GM19238 (cell line): ENCODE measurements at regions not wholly inside any gene's neighbourhood (a gene's known extent, or its start where the extent isn't known, plus 50 kb on each side); places are given as distances from the start of the nearest gene placed in this dataset.
"Not testable (repeated sequence)": the region's sequence is repeated elsewhere in the genome, so short reads cannot be mapped to it uniquely, and the experiment has no call there.

Experiments used
- DNase-seq: peaks from one replicate; pipeline ENCODE4 v3.0.0; 2011; ENCODE audit warnings: low spot score; ENCODE audit not compliant: insufficient read length

DNA sequence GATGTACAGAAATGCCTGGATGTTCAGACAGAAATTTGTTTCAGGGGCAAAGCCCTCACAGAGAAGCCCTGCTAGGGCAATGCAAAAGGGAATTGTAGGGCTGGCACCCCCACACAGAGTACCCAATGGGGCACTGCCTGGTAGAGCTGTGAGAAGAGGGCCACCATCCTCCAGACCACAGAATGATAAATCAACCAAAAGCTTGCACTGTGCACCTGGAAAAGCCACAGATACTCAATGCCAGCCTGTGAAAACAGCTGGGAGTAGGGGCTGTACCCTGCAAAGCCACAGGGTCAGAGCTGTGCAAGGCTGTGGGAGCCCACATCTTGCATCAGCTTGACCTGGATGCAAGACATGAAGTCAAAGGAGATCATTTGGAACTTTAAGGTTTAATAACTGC lies 477.9 kb upstream of the NECTIN3 start:
- no peak for DNase-seq

DNA sequence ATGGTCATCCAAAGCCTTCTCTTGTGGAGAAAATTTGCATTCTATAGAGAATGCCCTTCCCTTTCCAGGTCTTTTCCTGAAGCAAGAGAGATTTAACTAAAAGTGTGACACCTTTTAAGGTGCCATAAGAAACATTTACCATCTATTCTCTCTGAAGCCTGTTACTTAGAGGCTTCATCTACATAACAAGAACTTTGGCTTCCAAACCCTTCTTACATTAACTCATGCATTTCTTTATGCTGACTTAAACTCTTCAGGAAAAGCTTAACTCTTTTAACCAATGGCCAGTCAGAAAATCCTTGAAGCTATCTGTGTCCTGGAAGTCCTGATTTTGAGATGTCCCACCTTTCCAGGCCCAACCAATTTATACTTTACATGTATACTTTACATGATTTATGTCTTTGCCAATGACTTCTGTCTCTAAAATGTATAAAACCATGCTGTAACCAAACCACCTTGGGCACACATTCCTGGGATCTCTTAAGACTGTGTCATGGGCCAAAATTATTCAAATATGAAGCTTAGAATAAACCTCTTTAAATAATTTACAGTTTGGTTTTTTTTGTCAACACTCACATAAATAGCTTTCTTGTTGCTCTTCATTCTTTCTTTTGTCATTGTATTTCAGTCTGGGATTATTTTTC lies 472.6 kb upstream of the NECTIN3 start:
- no peak for DNase-seq

DNA sequence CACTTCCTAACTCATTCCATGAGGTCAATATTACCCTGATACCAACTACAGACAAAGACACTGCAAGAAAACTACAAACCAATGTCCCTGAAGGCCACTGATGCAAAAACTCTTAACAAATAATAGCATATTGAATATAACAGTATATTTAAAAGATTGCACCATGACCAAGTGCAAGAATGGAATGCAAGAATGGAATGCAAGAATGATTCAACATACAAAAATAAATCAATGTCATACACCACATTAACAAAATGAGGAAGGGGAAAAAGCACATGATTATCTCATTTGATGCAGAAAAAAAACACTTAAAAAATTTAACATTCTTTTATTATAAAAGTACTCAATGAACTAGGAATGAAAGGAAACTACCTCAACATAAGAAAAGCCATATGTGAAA lies 463.1 kb upstream of the NECTIN3 start:
- no peak for DNase-seq

DNA sequence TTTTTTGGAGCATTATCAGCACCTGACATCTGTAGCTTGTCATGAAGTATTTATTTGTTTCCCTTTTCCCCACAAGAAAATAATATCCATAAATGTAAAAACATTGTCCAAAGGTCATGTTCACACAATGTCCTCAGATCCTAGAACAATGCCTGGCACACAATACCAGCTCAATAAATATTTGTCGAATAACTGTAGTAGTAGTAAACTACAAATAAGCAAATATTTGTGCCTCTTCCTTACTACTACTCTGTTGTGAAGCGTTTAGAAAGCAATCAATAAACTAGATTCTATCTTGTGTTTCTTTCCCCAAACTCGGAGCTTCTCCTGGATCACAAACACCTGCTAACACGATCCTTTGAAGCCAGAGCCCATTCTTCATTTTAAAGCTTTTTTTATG lies 459.6 kb upstream of the NECTIN3 start:
- no peak for DNase-seq

DNA sequence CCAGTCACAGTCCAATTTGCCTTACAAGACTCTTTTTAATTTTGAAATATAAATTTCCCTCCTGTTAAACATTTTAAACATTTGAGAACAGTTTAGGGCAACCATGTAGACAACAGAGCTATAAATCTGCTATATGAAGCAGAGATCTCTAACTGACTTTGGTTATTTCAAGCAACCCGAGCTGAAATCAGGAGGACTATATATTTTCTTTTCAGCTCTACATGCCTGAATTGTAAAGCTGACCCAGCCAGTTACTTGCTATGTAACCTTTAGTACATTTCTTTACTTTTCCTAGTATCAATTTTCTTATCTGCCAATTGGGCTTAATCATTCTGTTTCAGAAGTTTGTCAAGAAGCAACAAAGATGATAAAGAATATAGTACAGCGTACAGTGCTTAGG lies 457.4 kb upstream of the NECTIN3 start:
- DNase-seq = no peak

DNA sequence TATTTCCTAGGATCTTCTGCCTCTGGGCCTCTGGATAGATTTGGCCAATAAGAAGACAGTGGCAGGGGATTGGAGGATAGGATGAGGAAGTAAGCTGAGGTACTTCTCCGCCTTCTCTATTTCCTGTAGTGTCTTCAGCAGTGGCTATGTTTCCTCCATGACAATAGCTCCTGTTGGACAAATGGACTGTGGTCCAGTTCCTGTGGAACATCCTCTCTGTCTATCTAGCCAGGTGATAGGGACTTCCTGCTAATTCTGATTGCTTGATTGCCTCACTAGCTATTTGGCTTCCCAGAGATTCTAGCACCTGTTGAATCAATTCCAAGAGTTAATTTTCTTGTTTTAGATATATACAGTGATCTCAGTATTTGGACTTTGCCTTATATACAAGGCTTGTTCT lies 456.2 kb upstream of the NECTIN3 start:
- DNase-seq = no peak

DNA sequence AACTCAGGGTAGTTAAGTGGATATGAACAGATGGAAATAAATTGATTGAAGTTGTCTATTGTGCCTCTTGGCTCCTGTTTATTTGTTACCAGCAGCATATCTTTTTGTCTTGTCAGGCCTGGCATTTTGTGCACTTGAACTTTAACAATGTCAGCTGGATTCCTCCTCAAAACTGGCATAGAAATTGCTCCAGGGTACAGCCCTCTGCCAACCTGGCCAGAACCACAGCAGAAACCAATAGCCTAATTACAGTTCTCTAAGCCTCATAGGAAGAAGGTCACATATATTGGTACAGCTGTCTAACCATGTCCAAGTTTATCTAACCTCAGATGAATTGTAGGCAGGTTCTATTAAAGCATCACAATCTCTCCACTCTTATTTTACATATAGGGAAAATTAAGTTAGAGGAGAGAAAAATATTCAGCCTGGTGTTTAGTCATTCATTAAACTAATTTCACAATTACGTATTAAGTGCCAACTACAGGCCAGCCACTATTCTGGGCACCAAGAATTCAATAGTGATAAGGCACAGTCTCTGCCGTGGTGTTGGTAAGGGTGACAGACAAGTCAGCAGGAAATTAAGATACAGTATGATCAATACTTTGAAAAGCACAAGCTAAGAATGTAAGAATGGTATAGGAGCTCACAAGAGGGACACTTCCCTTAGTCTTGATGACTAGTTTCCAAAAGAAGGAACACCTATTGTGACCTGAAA lies 452.9 kb upstream of the NECTIN3 start:
- no peak for DNase-seq

DNA sequence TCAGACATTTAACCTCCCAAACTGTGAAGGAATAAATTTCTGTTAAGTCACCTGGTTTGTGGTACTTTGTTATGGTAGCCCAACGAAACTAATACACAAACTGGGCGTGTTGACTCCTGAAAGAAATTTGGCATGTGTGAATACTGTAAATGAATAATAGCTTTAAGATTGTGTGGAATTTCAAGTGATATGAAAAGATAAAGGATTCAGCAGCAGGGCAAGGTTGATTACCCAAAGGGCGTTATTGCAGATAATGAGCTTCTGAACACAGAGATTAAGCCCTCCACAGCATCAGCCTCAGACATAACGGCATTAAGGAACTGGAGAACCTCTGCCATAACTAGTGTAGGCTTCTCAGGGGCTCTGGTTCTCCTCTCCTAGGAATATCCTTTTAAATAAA lies 451.5 kb upstream of the NECTIN3 start:
- DNase-seq = no peak

DNA sequence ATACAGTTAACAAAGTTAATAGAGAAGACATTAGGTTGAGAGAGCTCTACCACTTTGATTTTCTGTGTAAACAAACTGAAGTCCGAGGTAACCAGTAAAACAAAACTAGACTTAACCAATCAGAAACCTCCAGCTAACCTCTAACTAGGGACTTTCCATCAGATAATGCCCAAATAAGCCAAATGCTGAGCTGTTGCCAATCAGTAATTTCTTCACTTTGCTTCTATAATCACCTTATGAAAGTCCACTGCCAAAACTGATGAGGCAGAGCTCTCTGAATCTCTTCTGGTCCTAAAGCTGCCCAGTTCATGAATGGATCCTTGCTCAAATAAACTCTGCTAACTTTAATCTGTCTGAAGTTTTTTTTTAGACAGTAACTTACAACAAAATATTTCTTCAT lies 448.0 kb upstream of the NECTIN3 start:
- no peak for DNase-seq

DNA sequence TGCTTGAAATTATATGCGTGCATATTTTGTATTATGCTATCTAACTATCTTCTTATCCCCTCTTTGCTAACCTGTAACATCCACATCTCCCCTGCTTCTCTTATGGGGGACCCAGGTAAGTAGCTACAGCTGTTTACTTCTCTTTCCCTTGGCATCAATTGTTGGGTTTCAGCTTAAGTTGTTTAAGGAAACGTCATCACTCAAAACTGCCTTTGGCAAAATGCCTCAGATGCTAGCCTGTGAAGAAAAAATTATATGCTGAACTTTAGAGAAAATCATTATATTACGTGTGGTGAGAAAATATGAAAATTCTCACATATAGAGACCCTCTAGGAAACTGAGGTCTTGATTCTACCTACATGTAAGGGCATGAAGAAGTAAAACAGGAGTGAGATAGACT lies 447.0 kb upstream of the NECTIN3 start:
- DNase-seq = no peak

DNA sequence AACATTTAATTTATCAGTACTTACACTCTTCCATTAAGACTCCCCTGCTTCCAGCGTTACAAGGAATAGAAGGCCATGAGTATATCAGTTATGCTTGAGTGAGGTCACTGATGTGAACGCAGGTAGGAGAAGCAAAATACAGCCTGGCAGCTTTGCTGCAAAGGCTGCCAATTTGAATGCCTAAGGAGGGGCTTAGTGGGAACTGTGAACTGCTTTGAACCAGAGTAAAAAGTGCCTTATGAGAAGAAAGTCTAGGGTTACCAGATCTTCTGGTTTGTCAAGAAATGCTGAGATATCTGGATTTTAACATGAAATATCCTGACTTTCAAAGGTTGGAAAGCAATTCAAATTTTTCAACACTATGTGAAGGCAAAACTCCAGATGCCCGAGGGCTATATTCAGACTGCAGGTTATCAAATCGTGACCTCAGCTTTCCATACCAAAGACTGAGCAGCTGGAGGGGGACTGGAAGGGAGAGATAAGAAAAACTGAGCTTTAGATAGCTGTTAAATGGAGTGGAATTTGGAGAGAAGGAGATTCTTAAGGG lies 446.3 kb upstream of the NECTIN3 start:
- no peak for DNase-seq

DNA sequence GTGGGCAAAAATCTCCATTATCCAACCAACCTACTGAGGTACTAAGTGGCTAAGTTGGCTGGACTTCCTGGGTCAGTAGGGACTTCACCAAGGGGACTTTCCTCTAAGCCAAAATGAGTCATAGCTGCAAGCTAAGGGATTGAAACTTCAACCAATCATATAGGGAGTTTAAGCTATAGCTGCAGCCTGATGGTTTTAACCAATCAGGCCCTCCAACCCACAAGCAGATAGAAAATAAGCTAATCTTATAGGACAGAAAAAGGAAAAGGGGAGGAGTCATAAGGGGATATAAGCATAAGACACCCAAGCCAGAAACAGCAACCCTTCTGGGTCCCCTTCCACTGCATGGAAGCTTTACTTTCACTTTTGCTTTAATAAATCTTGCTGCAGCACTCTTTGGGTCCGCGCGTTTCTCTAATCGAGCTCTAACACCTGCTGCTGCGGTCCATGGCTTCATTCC lies 444.9 kb upstream of the NECTIN3 start:
- not testable (repeated sequence) for DNase-seq

DNA sequence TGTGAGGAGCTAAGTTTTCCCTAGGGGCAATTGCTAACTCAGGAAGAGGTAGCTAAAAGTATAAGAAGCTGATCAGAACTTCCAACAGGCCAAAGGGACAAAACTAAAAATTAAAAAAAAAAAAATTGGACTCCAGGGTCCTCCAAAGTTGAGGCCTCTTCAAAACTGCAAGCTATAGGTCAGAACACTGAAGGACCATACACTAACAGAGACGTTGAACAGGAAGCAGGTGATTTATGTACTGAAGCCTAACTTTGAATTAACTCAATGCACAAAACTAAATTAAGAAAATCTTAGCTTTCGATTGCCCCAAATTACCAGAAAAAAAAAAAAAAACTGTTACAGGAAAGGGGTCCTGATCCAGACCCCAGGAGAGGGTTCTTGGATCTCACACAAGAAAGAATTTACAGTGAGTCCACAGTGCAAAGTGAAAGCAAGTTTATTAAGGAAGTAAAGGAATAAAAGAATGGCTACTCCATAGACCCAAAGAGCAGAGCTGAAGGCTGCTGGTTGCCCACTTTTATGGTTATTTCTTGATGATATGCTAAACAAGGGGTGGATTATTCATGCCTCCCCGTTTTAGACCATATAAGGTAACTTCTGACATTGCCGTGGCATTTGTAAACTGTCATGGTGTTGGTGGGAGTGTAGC lies 442.8 kb upstream of the NECTIN3 start:
- no peak for DNase-seq

DNA sequence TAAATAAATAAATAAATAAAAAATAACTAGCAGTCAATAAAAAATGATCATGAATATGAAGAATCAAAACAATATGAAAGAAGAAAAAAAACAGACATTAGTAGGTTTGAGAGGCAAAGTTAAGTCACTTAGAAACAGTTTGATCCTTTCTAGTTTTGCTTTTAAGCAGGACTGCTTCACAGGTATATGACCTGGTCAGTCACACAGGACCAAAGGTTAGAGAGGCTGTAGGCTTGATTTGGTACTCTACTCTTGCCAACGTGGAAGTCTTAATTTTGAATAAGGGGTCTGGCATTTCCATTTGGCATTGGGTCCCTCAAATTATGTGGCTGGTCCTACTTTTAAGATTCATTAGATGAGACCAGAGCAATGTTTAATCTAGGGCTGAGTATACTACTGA lies 441.7 kb upstream of the NECTIN3 start:
- no peak for DNase-seq

DNA sequence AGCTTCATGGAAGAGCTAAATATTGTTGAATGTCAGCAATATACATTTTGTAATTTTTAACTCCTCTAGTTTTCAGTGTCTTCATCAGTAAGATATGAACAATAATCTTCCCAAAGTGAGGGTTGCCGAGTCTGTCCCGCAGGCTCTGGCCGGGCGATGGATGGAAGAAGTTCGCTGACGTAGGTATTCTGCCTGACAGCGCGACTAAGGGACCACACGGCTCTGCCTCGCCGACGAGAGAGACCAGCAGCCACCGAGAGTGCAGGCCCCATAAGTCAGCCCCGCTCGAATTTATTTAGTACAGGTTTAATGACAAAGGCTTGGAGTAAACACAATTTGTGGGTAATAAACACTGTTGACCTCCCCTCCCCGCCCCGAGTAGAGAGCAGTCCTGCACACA lies 427.4 kb upstream of the NECTIN3 start:
- no peak for DNase-seq

DNA sequence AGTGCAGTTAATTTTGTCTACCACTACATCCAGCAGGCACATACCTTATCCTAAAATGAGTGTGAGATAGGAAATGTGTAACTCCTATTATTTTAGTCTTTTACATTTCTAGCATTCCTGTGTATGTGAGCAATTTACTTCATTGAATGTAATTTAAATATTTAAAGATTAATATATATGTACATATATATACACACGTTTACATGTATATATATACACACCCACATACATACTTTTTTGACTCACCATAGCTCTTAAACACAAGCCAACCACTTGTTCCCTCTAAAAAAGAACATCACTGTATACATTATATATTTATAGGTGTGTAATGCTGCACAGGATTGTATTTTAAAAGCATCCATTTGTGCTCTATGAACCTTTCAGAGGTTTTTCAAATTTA lies 425.6 kb upstream of the NECTIN3 start:
- DNase-seq = no peak

DNA sequence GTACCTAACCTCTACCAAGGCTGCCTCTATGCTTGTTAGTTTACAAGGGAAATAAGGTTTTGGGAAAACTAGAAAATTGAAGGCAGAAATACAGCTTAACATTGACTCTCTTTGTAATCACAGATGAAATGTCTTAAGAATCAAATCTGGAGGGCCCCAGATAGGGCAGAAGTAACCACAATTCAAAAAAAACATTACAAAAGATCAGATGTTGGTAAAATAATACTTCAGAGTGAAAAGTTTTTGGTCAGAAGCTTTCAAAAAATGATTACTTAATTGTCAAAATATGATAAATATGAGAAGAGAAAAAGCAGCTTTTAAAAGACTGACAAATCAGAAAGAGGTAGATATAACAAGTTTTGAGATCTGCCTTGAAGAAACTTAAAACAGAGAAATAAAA lies 425.1 kb upstream of the NECTIN3 start:
- no peak for DNase-seq

DNA sequence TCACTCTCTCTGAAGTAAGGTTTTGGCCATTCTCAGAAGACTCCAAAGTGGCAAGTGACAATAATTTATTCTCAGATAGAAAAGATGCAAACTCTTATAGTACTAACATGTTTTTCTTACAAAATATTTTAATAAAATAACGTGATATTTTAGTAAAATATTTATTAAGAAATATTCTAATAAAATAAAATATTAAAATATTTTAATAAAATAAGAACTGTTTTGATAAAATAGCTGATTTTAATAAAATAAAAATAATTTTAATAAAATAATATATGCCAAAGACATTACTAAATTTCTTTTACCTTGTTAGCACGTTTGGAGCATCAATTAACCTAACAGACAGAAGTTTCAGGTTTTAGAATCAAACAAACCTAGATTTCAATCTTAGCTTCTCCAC lies 424.0 kb upstream of the NECTIN3 start:
- DNase-seq = no peak

DNA sequence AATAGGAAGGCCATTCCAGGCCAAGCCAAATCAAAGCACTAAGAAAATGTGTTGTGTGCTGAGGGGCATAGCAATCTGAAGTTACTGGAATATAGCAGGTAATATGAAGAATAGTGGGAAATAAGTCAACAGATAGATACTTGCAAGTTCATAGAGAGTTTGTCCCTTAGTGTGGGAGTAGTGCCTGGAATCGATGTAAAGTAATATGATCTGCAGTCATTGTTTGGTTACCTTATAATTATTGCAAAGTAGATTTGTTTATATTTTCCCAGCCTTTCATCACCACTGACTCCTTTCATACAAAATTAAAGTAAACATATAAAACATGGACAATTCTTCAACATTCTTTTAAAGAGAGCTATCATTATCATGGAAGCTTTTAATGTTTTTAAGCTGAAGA lies 420.9 kb upstream of the NECTIN3 start:
- DNase-seq = no peak

DNA sequence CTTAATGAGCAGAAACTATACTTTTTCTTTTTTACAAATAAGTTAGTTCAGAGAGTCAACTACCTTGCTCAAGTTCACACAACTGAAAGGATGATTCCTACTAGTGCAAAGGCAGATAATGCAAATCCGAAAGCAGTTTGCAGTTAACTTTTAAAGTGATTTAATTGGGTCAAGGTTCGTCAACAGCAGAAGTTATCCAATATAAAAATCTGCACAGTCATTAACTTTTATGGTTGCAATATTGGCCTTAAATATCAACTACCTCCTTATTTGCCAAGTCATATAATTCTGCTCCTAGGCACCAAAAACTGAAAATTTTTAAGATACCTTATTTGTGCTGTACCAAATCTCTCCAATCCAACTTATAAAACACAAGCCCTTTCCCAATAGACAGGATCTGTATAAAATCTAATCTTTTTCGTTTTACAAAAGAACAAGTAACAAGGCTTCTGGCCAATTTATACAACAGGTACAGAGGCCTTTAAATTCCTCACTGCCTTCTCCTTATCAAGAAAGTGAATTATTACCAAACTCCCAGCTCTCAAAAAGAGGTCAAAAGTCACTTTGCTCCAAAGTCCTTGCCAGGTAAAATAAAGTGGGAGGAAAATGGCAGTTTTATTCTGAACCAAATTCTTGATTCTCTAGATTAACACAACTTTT lies 416.6 kb upstream of the NECTIN3 start:
- no peak for DNase-seq

DNA sequence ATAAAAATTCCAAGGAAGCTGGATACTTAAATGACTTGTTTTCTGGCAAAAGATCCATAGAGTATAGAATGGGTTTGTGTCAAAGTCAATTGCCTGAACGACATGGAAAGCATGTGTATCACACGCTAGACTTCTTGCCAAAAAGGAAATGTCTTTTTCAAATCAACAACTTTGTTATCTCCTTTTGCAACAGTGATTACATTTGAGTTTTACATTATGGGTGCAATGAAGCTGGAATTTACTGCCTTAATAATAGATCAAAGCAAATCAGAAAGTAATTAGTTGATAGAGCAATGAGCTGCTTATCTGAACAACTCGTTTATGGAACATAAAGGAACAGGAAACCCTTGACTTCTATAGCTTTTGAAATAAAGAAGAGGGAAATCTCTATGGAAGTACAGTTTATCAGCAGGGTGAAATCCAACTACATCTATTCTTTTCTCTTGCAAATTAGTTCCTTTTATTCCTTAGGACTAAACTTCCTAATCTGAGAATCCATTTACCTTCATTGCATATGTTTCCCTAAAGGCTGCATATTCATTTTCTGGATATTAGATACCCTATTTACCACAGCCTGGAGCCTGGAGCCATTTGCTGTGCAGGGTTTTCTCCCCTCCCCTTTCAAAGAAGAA lies 415.1 kb upstream of the NECTIN3 start:
- no peak for DNase-seq

DNA sequence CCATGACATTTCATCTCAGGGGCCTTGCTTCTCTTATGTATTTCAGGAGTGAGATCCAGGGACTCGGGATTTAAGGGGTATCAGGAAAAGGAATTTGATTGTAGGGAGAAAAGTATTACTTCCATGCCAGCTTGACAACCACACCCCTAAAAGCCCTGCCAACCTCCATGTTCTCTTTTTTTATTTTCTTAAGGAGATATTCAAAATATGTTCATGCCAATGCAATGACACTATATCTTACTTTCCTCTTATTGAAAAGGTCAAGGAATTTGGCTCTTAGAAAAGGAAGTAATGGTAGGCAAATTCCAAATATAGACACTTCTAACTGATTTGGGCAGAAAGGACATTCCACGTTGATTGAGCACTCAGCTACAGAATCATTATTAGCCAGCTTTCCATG lies 407.5 kb upstream of the NECTIN3 start:
- DNase-seq = no peak
